ENCODE measurements at regions not wholly inside any gene's neighbourhood (a gene's known extent, or its start where the extent isn't known, plus 50 kb on each side); places are given as distances from the start of the nearest gene placed in this dataset.

DNA sequence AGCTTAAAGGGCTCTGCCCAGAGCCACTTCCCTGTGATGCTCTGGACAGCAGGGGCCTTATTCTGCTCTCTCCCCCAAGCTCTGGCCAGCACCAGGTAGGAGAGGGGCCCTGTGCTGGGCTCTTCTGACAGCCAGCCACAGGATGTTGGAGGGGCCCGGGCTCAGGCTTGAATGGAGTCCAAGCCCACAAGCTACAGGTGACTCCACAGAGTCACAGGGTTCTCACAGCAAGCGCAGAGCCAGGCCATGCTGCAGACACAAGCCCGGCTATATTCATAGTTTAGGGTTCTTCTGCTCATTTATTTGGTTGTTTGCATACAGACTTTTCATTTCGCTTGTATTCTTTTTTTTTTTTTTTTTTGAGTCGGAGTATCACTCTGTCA is 1392.8 kb downstream of the BRD1 start:
- no peak for TF ChIP-seq SNAI2 (CRISPR knock-in tag; IDR thresholded peaks at IDR 0.05)
- no peak for TF ChIP-seq PPARA (CRISPR knock-in tag; IDR thresholded peaks at IDR 0.05; ENCODE audit: borderline replicate concordance)

Measured in SK-N-SH treated with all-trans-retinoic acid at 6 μM for 48 hours (cell line).